ENCODE measurements at regions not wholly inside any gene's neighbourhood (a gene's known extent, or its start where the extent isn't known, plus 50 kb on each side); places are given as distances from the start of the nearest gene placed in this dataset.
"Not testable (repeated sequence)": the region's sequence is repeated elsewhere in the genome, so short reads cannot be mapped to it uniquely, and the experiment has no call there.

DNA sequence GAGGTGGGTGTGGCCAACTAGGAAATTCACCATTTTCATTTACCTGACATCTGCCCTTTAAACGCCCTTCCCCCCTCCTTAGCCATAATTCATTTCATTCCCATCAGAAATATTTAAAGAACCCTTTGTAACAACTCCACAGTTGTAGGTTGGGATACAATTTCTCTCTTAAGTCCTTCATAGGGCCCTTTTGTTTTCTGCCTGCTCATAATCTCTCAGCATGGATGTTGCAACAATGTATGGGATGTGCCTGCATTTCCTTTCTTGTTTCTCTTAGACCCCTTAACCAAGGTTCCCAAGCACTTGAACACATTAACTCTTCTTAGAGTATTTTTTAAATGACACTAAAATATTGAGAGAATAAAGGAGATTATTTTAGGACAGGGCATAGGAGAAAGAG lies 51.7 kb upstream of the MYO10 start:
- no peak for DNase-seq (ENCODE audit: low read depth in 4 of 4, low spot score in 3 of 4)

DNA sequence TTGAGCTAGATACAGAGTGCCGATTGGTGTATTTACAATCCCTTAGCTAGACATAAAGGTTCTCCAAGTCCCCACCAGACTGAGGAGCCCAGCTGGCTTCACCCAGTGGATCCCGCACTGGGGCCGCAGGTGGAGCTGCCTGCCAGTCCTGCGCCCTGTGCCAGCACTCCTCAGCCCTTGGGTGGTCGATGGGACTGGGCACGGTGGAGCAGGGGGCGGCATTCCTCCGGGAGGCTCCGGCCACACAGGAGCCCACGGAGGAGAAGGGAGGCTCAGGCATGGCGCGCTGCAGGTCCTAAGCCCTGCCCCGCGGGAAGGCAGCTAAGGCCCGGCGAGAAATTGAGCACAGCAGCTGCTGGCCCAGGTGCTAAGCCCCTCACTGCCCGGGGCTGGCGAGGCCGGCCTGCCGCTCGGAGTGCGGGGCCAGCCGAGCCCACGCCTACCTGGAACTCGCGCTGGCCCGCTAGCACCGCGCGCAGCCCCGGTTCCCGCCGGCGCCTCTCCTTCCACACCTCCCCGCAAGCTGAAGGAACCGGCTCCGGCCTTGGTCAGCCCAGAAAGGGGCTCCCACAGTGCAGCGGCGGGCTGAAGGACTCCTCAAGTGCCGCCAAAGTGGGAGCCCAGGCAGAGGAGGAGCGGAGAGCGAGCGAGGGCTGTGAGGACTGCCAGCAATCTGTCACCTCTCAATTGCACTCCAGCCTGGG lies 54.9 kb upstream of the MYO10 start:
- not testable (repeated sequence) for DNase-seq (ENCODE audit: low read depth in 4 of 4, low spot score in 3 of 4)

DNA sequence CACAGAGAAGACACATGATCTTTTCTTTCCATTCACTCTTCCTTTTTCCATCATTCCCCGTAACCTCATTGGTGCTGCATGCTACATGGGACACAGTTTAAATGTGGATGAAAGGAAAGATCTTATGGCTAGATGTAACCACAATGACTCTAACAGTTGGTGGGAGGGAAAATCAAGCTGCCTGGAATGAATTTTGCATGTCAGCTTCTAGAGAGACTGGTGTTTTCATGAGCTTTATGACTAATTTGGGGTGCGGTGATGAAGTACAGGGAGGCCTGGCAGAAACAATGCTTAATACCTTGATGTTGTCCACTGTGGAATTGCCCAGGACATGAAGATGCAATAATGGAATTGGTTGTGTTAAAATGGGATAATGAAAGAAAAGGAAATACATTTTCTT lies 55.9 kb upstream of the MYO10 start:
- DNase-seq (ENCODE audit: low read depth in 4 of 4, low spot score in 3 of 4): no peak

DNA sequence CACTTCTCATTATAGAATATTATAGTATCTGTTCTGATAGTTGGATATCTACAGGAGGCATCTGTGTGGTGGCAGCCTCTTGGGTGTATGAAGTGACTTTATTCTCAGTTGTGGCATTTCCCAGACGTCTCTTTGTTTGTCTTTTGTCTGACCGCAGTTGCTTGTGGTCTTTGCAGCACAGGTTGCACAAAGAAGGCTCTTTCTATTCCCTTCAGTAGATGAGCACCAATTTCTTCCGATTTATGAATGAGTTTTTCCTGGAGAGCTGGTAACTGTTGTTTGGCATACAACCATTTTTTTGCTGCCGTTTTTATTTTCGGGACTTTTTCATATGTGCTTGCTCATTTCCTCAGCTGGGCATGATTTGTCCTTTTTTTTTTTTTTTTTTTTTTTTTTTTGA lies 56.4 kb upstream of the MYO10 start:
- no peak for DNase-seq (ENCODE audit: low read depth in 4 of 4, low spot score in 3 of 4)

DNA sequence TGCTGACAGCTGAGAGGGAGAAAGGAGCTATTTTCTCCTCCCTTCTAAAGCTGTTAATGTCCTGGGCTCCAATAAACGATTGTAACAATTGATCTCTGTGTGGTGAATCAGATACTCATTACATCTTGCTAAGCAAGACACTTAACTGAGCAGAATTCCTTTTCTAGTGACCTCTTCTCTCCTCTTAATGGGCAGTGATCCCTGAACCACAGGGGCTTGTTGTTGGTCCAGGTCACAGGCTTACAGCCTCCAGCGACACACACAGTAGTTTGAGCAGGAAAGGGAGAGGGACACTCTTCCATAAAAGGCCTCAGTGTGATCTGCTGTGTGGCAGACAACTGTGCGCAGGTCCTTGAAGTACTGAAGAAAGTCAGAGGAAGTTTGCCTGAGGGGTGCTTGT lies 58.5 kb upstream of the MYO10 start:
- no peak for DNase-seq (ENCODE audit: low read depth in 4 of 4, low spot score in 3 of 4)

DNA sequence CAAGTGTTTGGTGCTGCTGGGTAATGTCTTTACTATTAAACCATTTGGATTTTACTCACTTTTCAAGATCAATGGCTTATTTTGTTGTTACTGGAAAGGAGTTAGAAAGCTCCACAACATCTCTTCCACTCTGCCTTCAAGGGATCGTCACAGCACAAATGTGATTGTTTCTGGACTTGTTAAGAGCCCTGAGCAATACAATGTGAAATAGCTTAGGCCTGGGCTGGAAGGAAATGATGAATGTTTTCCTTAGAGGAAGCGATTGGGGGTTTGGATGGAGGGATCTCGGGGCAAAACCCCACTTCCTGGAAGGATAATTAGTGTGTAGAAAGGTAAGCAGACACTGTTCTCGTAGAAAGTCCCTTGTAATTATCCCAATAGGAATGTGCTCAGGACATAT lies 59.3 kb upstream of the MYO10 start:
- no peak for DNase-seq (ENCODE audit: low read depth in 4 of 4, low spot score in 3 of 4)

DNA sequence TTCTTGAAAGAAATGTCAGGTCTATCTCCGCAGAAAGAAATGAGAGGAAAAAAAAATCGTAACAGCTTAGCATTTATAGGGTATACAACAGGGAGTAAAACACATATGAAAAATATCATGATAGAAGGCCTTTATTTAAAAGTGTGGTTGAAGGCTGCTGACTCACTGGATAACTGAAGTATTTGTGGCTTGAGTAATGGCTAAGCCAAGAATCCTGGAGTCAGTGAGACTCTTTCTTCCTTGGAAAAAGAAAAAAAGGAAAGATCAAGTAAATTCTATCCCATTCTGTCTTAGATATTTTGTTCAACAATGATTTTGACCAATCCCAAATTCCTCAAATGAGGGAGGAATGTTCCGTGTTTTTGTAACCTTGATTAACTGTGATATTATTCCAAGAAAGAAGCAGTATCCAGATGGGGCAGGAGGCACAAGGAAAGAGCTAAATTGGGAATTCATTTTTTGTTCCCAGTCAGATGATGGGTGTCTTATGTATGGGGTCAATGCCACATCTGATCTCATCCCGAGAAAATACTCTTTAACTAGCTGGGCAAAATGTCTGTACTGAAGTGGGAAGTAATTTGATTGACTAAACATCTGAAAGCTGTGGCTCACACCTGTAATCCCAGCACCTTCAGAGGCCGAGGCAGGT lies 64.3 kb upstream of the MYO10 start:
- no peak for DNase-seq (ENCODE audit: low read depth in 4 of 4, low spot score in 3 of 4)

DNA sequence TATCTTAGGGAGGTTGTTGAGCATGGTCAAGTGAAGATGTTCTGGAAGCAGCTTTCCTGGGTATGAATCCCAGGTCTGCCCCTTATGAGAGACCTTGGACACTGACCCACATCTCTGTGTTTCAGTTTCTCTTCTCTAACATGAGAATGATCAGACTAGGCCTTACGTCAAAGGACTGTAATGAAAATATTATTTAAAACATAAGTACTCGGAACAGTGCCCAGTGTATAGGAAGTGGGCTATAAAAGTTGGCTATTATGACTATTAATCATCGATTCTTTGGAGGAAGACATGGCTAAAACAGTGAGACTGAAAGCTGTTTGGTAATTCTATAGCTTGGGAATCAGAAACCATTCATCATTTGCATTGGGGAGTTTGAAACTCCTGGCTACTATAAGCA lies 65.3 kb upstream of the MYO10 start:
- DNase-seq (ENCODE audit: low read depth in 4 of 4, low spot score in 3 of 4): no peak

DNA sequence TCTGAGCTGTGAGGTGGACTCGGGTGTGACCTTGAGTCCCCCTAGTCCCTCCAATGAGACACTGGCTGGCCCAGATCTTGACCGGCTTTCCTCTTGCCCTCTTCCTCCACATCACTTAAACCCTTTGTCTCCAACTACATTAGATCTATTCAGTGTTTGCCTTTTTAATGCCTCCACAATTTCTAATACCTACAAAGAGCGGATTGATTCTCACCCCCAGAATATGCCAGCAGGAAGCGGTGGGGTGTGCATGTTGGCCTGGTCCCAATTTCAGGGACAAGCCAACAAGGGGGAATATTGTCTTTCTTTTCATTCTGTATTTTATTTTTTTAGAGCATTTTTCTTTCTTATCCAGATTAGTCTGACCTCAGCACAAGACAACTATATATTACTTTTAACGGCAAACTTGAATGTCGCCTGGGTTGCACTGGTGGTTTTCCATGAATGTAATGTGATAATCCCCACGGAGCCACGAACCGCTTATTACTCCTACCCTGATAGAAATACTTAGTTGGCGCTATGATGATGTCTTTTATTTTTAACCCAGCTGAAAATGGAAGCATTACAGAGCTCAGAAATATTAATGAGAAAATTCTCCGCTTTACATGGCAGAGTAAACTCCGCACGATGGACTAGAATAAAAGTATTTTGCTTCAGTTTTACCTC lies 68.5 kb upstream of the MYO10 start:
- no peak for DNase-seq (ENCODE audit: low read depth in 4 of 4, low spot score in 3 of 4)

DNA sequence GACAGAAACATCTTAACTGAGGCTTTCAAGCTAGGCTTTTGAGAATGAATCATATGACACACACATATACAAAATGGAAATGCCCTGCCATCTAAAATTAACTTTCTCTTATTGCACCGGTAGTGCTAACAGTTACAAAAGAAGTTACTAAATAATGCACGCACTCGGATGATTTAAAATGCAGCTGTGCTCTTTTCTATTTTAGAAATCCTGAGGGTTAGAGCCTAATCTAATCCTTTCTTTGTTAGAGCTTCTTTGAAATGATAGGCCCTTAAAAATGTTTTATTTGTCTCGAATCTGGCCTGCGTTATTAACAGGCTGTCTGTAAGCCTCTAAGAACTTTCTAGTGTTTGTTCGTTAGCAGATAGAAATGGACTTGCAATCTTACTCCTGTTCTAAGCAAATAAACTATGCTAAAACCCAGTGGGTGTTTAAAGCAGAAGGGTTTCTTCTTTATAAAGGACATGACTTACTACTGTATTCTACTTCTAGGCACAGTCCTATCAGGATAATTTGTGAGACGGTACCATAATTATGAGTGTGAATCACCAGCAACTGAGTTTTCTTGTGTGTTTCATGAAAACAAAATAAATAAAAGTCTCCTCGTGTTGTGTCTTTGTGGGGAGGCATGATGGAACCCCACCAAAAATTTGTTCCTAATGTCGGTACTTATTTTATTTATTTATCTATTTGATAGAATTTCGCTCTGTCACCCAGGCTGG lies 69.2 kb upstream of the MYO10 start:
- no peak for DNase-seq (ENCODE audit: low read depth in 4 of 4, low spot score in 3 of 4)

DNA sequence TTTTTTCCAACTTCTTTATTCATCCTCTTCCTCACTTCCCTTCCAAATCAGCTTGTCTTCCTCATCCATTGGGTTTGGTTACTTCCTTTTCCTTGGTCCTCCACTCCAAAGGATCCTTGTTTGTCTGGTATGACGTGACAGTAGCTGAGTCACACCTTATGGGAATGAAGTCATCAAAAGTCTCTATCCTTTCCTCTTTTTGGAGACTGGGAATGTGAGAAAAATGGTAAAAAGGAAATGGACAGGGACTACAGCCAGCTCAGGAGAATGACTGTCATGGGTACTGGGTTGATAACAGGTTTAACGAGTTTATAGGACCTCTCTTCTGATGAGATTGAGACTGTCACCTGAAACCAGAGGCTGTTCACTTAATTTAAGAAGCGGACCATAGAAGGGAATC lies 76.2 kb upstream of the MYO10 start:
- no peak for DNase-seq (ENCODE audit: low read depth in 4 of 4, low spot score in 3 of 4)

DNA sequence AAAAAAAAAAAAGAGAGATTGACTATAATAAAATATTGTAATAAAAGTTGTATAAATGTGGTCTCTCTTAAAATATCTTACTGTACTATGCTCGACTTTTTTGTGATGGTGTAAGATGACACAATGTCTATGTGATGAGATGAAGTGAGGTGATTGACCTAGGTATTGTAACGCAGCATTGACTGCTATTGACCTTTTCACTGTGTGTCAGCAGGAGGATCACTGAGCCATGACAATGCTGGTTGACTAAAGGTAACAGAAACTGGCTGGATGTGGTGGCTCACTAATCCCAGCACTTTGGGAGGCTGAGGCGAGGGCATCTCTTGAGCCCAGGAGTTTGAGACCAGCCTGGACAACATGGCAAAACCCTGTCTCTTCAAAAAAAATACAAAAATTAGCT lies 78.6 kb upstream of the MYO10 start:
- no peak for DNase-seq (ENCODE audit: low read depth in 4 of 4, low spot score in 3 of 4)

DNA sequence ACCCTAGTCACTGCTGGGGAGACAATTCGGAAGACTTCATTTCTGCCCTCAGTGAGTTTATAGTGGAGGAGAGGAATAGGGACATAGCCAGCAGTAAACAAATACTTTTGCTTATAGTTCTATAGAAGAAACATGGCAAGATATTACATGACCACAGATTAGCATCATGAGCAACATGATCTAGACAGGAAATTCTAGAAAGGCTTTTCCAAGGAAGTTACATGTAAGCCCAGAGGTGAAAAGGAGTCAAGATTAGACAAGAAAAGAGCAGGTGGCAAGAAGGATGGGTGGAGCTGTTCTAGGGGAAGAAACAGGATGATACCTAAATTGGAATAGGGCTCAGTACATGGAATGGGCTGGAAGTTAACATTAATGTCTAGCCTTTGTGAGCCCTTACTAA lies 82.8 kb upstream of the MYO10 start:
- no peak for DNase-seq (ENCODE audit: low read depth in 4 of 4, low spot score in 3 of 4)

DNA sequence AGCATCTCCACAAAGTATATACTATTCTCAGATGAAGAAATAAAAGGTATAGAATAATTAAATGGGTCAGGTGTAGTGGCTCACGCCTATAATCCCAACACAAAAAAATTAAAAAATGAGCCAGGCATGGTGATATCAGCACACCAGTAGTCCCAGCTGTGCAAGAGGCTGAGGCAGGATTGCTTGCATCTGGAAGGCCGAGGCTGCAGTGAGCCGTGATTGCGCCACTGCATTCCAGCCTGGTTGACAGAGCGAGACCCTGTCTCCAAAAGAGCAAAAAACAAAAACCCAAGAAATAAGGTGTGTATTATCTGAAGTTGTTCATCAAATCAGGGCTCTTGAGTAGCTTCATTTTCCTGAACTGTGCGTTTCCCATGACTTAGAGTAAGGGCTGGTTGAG lies 83.2 kb upstream of the MYO10 start:
- DNase-seq (ENCODE audit: low read depth in 4 of 4, low spot score in 3 of 4): no peak

DNA sequence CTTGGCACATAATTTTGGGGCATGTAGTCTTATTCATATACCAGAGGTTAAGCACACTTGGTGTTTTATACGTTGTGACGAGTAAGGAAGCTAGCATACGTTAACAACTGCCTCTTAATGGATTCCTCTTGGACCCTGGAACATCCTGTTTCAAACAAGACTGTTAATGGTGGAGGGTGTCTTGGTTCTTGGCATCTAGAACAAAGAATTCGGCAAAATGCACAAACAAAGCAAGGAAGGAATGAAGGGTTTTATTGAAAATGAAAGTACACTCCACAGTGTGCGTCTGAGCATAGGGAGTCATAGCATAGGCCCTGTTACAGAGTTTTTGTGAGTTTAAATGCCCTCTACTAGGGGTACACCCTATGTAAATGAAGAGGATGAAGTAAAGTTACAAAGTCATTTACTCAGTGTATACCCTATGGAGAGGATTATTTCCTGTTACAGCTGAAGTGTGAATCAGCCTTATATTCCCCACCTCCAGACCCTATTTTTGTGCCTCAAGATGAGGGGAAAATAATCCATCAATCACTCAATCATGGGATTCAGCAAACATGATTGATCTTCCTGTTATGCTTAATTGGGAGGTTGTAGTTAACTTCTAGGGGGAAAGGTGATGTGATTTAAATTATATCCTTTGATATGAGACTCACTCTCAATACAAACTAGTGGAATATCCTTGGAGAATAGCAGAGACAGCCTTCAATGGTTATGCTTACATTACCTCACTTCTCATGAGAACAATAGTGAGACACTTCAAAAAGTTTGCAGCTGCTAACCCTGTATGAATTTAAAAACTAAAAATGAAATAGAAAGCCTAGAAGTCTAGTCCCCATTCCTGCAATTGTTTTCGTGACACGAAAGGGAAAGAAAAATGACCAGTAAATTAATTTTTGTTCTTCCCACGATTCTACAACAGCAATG lies 84.9 kb upstream of the MYO10 start:
- no peak for DNase-seq (ENCODE audit: low read depth in 4 of 4, low spot score in 3 of 4)

DNA sequence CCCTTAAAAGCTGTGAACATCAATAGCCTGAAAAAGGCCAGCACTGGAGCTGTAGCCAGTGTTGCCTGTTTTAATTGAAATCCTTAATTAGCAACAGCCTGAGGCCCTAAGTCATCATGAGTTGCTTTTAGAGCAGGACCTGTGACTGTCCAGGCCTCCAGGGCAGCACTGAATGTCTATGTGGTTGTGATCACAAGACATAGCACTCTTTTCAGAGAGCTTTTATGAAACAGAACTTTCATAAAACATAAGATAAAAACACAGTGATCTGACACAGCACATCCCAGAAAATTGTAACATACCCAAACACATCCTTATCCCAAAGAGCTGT lies 85.5 kb upstream of the MYO10 start:
- no peak for DNase-seq (ENCODE audit: low read depth in 4 of 4, low spot score in 3 of 4)

DNA sequence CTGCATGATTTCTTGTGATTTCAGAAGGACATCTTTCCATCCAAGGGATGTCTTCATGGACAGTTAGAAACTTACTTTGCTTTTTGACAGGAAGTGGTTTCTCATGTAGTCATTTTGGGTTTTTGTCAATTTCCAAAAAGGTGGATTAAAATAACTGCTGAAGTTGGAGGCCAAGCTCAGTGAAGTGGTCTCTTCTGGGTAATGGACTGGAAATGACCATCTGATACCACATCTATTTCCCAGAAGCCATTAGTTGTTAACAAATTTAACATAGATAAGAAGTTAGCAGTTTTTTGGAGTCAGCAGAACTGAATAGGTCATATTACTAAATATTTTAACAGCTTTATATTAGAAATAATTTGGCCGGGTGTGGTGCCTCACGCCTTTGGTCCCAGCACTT lies 86.2 kb upstream of the MYO10 start:
- DNase-seq (ENCODE audit: low read depth in 4 of 4, low spot score in 3 of 4): no peak

DNA sequence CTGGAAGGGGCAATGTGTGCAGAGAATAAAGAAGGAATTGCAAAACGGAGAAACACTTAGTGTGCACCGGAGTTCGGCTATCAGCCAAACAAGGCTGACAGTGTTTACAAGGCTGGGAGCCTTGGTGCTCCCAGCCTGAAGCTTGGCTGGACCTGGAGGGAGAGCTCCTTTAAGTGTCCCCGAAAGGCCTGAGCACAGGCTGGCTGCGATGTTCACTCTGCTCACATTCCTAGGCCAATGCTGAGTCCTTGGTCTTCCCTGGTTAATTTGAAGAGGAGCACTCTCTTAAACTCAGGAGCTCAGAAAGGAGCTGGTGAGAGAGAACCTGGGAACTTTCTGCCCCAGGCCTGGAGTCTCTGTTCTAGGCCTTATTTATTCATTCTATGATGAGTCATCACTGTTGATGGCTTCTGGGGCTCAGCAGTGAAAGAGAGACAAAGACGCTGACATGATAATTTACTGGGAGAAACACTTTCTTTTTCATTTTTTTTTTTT lies 88.6 kb upstream of the MYO10 start:
- DNase-seq (ENCODE audit: low read depth in 4 of 4, low spot score in 3 of 4): no peak

DNA sequence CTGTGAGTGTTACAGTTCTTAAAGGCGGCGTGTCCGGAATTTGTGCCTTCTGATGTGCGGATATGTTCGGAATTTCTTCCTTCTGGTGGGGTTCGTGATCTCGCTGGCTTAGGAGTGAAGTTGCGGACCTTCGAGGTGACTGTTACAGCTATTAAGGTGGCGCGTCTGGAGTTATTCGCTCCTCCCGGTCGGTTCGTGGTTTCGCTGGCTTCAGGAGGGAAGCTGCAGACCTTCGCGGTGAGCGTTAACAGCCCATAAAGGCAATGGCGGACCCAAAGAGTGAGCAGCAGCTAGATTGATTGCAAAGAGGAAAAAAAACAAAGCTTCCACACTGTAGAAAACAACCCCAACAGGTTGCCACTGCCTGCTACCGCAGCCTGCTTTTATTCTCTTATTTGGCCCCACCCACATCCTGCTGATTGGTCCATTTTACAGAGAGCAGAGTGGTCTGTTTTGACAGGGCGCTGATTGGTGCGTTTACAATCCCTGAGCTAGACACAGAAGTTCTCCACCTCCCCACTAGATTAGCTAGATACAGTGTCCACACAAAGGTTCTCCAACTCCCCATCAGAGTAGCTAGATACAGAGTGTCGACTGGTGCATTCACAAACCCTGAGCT lies 95.7 kb upstream of the MYO10 start:
- DNase-seq (ENCODE audit: low read depth in 4 of 4, low spot score in 3 of 4): not testable (repeated sequence)
